SK-N-SH treated with all-trans-retinoic acid at 6 μM for 48 hours (cell line): ENCODE measurements at regions not wholly inside any gene's neighbourhood (a gene's known extent, or its start where the extent isn't known, plus 50 kb on each side); places are given as distances from the start of the nearest gene placed in this dataset.

Experiments
- ZC3H10 ChIP-seq: fragments of 250-450 bp; sonication (Bioruptor Pico); IDR thresholded peaks from 2 replicates; pipeline ENCODE4 v1.5.1; 2021; ENCODE audit warnings: mild to moderate bottlenecking, moderate library complexity
- ZFP3 ChIP-seq: fragments of 250-450 bp; sonication (Bioruptor Pico); IDR thresholded peaks from 2 replicates; pipeline ENCODE4 v1.5.0; 2020; ENCODE audit warnings: mild to moderate bottlenecking, moderate library complexity
- ZNF8 ChIP-seq: fragments of 450-650 bp; formaldehyde crosslinking; IDR thresholded peaks from 2 replicates; pipeline ENCODE4 v1.5.0; 2020; ENCODE audit warnings: mild to moderate bottlenecking, moderate library complexity
- TF ChIP-seq, protein P1 (sequence below): fragments of 250-450 bp; sonication (Bioruptor Pico); IDR thresholded peaks from 2 replicates; pipeline ENCODE4 v1.8.0; 2020; ENCODE audit warnings: mild to moderate bottlenecking, moderate library complexity, borderline replicate concordance

DNA sequence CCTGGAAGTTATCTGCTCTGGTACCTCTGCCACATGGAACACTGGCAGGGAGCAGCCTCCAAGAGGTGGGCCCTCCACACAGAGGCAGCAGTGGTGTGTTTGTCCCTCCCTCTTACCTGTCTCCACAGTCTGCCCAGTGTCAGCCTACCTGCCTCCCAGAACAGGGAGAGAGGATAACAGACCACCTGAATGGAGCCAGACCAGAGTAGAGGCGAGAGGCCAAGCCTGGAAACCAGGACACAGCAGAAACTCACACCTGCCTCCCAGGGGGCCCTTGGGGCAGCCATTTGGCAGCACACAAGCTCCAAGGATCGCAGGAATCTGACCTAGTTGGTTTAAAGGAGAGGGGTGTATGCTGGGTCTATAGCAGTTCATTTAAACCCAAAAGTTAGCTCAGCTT, 100.2 kb upstream of the ZNF366 start:
- TF ChIP-seq, protein P1, sequence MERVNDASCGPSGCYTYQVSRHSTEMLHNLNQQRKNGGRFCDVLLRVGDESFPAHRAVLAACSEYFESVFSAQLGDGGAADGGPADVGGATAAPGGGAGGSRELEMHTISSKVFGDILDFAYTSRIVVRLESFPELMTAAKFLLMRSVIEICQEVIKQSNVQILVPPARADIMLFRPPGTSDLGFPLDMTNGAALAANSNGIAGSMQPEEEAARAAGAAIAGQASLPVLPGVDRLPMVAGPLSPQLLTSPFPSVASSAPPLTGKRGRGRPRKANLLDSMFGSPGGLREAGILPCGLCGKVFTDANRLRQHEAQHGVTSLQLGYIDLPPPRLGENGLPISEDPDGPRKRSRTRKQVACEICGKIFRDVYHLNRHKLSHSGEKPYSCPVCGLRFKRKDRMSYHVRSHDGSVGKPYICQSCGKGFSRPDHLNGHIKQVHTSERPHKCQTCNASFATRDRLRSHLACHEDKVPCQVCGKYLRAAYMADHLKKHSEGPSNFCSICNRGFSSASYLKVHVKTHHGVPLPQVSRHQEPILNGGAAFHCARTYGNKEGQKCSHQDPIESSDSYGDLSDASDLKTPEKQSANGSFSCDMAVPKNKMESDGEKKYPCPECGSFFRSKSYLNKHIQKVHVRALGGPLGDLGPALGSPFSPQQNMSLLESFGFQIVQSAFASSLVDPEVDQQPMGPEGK = no peak
- TF ChIP-seq ZC3H10 (CRISPR knock-in tag) = no peak
- no peak for TF ChIP-seq ZFP3 (CRISPR knock-in tag)
- TF ChIP-seq ZNF8 (CRISPR knock-in tag) = no peak
